K562 (cell line): ENCODE measurements at regions not wholly inside any gene's neighbourhood (a gene's known extent, or its start where the extent isn't known, plus 50 kb on each side); places are given as distances from the start of the nearest gene placed in this dataset.

ENCODE experiments used
- ATAC-seq: fragments of 200-7000 bp; cut with Tn5 transposase; 3 replicates; pipeline ENCODE4 v1.9.1; 2020; ENCODE audit warnings: moderate library complexity
- BruUV-seq: library from RNA; stranded (reverse); fragments of 400-500 nt; replicated peaks from 2 replicates; lab custom pipeline; 2021; lab: Mats Ljungman, UMichigan
- CTCF ChIA-PET: fragments of 300-600 bp; formaldehyde crosslinking; extraction: SDS; loops from one replicate; lab custom pipeline; 2021; ENCODE audit warnings: low intra/inter-chr PET ratio; lab: Yijun Ruan, JAX
- POLR2A ChIA-PET: fragments of 300-600, 350-650 bp; sonication (Branson Sonifier 250); formaldehyde crosslinking; extraction: SDS; loops from one replicate; lab custom pipeline; 2021; ENCODE audit warnings: antibody characterized with exemption, inconsistent platforms; lab: Yijun Ruan, JAX
- DNase-seq, 4 experiments: peaks; one replicate each; pipeline versions ENCODE4 v3.0.0 to v3.0.0-alpha.2; 2011 to 2018; ENCODE audit warnings: low spot score in 3 of 4, mixed read lengths in 3 of 4; ENCODE audit errors: extremely low read depth in 1 of 4
- FAIRE-seq: peaks from 2 replicates; lab custom pipeline; 2011; peaks lifted over from hg19 to GRCh38; lab: Jason Lieb, UNC
- H2AFZ ChIP-seq: 2 replicates; pipeline ENCODE4 v1.6.0; 2011; ENCODE audit warnings: low read depth, low read length, control low read depth, inconsistent platforms
- H3K27ac ChIP-seq: fragments of 200-600 bp; 3 replicates; pipeline ENCODE4 v1.8.0; 2011; ENCODE audit warnings: low read depth, mild to moderate bottlenecking, control low read depth, inconsistent platforms, low read length, moderate library complexity, mixed read lengths; ENCODE audit errors: extremely low read depth
- H3K27me3 ChIP-seq, 2 experiments: fragments of 300-600 bp in 1 of 2; 2 replicates in 1 of 2; 3 replicates in 1 of 2; pipeline versions ENCODE4 v1.6.0 to v1.8.0; 2011; ENCODE audit warnings: inconsistent platforms in 2 of 2, low read length in 2 of 2, mild to moderate bottlenecking in 1 of 2, mixed read lengths in 1 of 2, moderate library complexity in 1 of 2; ENCODE audit not compliant: control insufficient read depth in 2 of 2, insufficient read depth in 2 of 2
- H3K36me3 ChIP-seq: fragments of 300-600 bp; 3 replicates; pipeline ENCODE4 v1.8.0; 2011; ENCODE audit warnings: mild to moderate bottlenecking, low read length, inconsistent platforms; ENCODE audit not compliant: control insufficient read depth, insufficient read depth
- H3K4me1 ChIP-seq, 2 experiments: fragments of 200-600 bp in 1 of 2; replicated peaks in 1 of 2; 2 replicates in 1 of 2; 3 replicates in 1 of 2; pipeline versions ENCODE4 v1.5.1 to v1.8.0; 2011; ENCODE audit warnings: inconsistent platforms in 2 of 2, low read length in 2 of 2, mild to moderate bottlenecking in 1 of 2, mixed read lengths in 1 of 2, moderate library complexity in 1 of 2; ENCODE audit not compliant: control insufficient read depth in 2 of 2, insufficient read depth in 2 of 2
- H3K4me2 ChIP-seq: 2 replicates; pipeline ENCODE4 v1.6.1; 2011; ENCODE audit warnings: low read length, control low read depth, inconsistent platforms, mixed read lengths; ENCODE audit not compliant: insufficient read depth
- H3K4me3 ChIP-seq: fragments of 200-600 bp; sonication (generic), shearing (Covaris generic); 2 replicates; pipeline ENCODE4 v1.5.1; 2016; ENCODE audit warnings: control low read depth, inconsistent platforms
- H3K79me2 ChIP-seq: fragments of 200-600 bp; 3 replicates; pipeline ENCODE4 v1.8.0; 2011; ENCODE audit warnings: low read length, inconsistent platforms; ENCODE audit not compliant: control insufficient read depth, insufficient read depth
- H3K9ac ChIP-seq, 2 experiments: 2 replicates each; pipeline versions ENCODE4 v1.6.0 to v1.6.1; 2011; ENCODE audit warnings: low read depth in 2 of 2, low read length in 2 of 2, control low read depth in 1 of 2, inconsistent platforms in 1 of 2, mild to moderate bottlenecking in 1 of 2, mixed read lengths in 1 of 2; ENCODE audit not compliant: insufficient read depth in 1 of 2
- H3K9me1 ChIP-seq: one replicate; pipeline ENCODE4 v1.6.0; 2011; ENCODE audit warnings: inconsistent platforms, mild to moderate bottlenecking, low read length, moderate library complexity; ENCODE audit not compliant: control insufficient read depth, insufficient read depth
- H3K9me3 ChIP-seq: replicated peaks from 2 replicates; pipeline ENCODE4 v1.5.1; 2011; ENCODE audit warnings: low read depth, low read length, inconsistent platforms; ENCODE audit not compliant: control insufficient read depth, insufficient read depth
- H4K20me1 ChIP-seq: replicated peaks from 2 replicates; pipeline ENCODE4 v1.6.1; 2011; ENCODE audit warnings: low read length, inconsistent platforms, mixed read lengths; ENCODE audit not compliant: control insufficient read depth, insufficient read depth
- BDP1 ChIP-seq: IDR thresholded peaks from 3 replicates; pipeline ENCODE4 v1.6.1; 2011; ENCODE audit not compliant: insufficient read length, insufficient read depth
- ZNF311 ChIP-seq: fragments of 250-450 bp; sonication (Bioruptor Pico); IDR thresholded peaks from 2 replicates; pipeline ENCODE4 v1.4.0; 2020; ENCODE audit warnings: mild to moderate bottlenecking, moderate library complexity
- ZNF586 ChIP-seq: fragments of 450-650 bp; formaldehyde crosslinking; conservative IDR thresholded peaks from 2 replicates; pipeline ENCODE4 v1.4.0; 2020; ENCODE audit warnings: mild to moderate bottlenecking, moderate library complexity
- WGBS: fragments of 100-300 bp; shearing (Covaris generic); methylation state at CpG from one replicate; pipeline ENCODE4 v1.1.6; 2016; ENCODE audit warnings: low coverage, mixed read lengths; ENCODE audit not compliant: insufficient coverage; ENCODE audit errors: missing lambda C conversion rate; 5-methylcytosine and 5-hydroxymethylcytosine counted together
- in situ Hi-C: fragments of 300-500 bp; cut with MboI; formaldehyde crosslinking; loops from 4 replicates; pipeline ENCODE4 v1.15.0; 2018; ENCODE audit warnings: inconsistent platforms, mixed read lengths
- intact Hi-C: fragments of 100-400 bp; cut with micrococcal nuclease; formaldehyde crosslinking; loops from 2 replicates; pipeline ENCODE4 v1.14.2; 2022
- TF ChIP-seq, protein P1 (sequence below): fragments of 450-650 bp; IDR thresholded peaks from 2 replicates; pipeline ENCODE4 v1.6.1; 2016; ENCODE audit warnings: mild to moderate bottlenecking, moderate library complexity

DNA sequence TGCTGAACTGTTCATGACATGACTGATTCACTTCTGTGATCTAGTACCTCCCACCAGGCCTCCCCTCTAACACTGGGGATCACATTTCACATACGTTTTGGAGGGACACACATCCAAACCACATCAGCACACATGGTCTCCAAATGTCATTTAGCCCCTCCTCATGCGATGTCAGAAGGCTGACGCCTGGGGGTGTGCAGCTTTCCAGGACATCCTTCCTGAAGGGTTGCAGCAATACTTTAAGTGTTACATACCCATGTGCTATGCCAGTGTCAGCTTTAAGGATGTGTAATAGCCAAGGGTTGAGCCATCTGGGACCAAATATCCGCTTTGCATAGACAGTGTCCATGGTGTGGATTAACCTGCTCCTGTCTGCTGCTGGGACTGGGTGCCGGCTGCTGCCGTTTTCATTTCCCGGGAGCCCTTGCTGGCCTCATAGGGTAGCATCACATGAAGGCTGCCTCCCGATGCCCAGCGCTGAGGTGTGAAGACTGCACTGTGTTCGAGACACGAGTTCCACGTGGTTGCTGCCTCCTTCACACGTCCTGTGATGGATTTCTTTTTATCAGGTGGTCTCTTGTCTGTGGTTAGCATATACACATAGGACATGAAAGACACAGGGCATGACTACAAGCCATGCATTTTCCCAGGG lies 219.0 kb downstream of the THBS2 start:
- 1% methylated on average over 13 of the region's 13 CpGs for WGBS
- no peak overlapping the region for H3K9ac ChIP-seq
- FAIRE-seq (no peak), DNase-seq (no peak), ATAC-seq (no peak)
- no peak overlapping the region for H3K4me3 ChIP-seq
- no peaks in the 10 kb centered on the region for H3K9me1 ChIP-seq
- H3K27ac ChIP-seq, result no peak overlapping the region
- in situ Hi-C loops, result no loop called here
- H3K9me3 ChIP-seq, result no peaks in the 10 kb centered on the region
- H3K4me1 ChIP-seq, result no peaks in the 10 kb centered on the region
- H3K27me3 ChIP-seq, result peaks cover 0 to 5% of the 10 kb centered on the region in 2 experiments; a peak in 1 of 5 replicates
- no peaks in the 10 kb centered on the region for H3K79me2 ChIP-seq
- no peaks in the 10 kb centered on the region for H4K20me1 ChIP-seq
- ChIA-PET POLR2A (interaction anchor here (1.4 kb wide), 1 partner anchor 10 kb away, joined by 3 read pairs; no protein-coding TSS in a partner anchor), CTCF (no interaction called here)
- no TSS peak for BruUV-seq
- no peaks in the 10 kb centered on the region for H3K36me3 ChIP-seq
- no peak overlapping the region for H2AFZ ChIP-seq
- intact Hi-C loops, result no loop called here
- H3K4me2 ChIP-seq, result no peak overlapping the region
- TF ChIP-seq BDP1, result no peak
- no peak for TF ChIP-seq ZNF586 (CRISPR knock-in tag)
- TF ChIP-seq, protein P1, sequence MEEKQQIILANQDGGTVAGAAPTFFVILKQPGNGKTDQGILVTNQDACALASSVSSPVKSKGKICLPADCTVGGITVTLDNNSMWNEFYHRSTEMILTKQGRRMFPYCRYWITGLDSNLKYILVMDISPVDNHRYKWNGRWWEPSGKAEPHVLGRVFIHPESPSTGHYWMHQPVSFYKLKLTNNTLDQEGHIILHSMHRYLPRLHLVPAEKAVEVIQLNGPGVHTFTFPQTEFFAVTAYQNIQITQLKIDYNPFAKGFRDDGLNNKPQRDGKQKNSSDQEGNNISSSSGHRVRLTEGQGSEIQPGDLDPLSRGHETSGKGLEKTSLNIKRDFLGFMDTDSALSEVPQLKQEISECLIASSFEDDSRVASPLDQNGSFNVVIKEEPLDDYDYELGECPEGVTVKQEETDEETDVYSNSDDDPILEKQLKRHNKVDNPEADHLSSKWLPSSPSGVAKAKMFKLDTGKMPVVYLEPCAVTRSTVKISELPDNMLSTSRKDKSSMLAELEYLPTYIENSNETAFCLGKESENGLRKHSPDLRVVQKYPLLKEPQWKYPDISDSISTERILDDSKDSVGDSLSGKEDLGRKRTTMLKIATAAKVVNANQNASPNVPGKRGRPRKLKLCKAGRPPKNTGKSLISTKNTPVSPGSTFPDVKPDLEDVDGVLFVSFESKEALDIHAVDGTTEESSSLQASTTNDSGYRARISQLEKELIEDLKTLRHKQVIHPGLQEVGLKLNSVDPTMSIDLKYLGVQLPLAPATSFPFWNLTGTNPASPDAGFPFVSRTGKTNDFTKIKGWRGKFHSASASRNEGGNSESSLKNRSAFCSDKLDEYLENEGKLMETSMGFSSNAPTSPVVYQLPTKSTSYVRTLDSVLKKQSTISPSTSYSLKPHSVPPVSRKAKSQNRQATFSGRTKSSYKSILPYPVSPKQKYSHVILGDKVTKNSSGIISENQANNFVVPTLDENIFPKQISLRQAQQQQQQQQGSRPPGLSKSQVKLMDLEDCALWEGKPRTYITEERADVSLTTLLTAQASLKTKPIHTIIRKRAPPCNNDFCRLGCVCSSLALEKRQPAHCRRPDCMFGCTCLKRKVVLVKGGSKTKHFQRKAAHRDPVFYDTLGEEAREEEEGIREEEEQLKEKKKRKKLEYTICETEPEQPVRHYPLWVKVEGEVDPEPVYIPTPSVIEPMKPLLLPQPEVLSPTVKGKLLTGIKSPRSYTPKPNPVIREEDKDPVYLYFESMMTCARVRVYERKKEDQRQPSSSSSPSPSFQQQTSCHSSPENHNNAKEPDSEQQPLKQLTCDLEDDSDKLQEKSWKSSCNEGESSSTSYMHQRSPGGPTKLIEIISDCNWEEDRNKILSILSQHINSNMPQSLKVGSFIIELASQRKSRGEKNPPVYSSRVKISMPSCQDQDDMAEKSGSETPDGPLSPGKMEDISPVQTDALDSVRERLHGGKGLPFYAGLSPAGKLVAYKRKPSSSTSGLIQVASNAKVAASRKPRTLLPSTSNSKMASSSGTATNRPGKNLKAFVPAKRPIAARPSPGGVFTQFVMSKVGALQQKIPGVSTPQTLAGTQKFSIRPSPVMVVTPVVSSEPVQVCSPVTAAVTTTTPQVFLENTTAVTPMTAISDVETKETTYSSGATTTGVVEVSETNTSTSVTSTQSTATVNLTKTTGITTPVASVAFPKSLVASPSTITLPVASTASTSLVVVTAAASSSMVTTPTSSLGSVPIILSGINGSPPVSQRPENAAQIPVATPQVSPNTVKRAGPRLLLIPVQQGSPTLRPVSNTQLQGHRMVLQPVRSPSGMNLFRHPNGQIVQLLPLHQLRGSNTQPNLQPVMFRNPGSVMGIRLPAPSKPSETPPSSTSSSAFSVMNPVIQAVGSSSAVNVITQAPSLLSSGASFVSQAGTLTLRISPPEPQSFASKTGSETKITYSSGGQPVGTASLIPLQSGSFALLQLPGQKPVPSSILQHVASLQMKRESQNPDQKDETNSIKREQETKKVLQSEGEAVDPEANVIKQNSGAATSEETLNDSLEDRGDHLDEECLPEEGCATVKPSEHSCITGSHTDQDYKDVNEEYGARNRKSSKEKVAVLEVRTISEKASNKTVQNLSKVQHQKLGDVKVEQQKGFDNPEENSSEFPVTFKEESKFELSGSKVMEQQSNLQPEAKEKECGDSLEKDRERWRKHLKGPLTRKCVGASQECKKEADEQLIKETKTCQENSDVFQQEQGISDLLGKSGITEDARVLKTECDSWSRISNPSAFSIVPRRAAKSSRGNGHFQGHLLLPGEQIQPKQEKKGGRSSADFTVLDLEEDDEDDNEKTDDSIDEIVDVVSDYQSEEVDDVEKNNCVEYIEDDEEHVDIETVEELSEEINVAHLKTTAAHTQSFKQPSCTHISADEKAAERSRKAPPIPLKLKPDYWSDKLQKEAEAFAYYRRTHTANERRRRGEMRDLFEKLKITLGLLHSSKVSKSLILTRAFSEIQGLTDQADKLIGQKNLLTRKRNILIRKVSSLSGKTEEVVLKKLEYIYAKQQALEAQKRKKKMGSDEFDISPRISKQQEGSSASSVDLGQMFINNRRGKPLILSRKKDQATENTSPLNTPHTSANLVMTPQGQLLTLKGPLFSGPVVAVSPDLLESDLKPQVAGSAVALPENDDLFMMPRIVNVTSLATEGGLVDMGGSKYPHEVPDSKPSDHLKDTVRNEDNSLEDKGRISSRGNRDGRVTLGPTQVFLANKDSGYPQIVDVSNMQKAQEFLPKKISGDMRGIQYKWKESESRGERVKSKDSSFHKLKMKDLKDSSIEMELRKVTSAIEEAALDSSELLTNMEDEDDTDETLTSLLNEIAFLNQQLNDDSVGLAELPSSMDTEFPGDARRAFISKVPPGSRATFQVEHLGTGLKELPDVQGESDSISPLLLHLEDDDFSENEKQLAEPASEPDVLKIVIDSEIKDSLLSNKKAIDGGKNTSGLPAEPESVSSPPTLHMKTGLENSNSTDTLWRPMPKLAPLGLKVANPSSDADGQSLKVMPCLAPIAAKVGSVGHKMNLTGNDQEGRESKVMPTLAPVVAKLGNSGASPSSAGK, result no peak
- no peak for TF ChIP-seq ZNF311 (CRISPR knock-in tag)
